ENCODE measurements at regions not wholly inside any gene's neighbourhood (a gene's known extent, or its start where the extent isn't known, plus 50 kb on each side); places are given as distances from the start of the nearest gene placed in this dataset.

DNA sequence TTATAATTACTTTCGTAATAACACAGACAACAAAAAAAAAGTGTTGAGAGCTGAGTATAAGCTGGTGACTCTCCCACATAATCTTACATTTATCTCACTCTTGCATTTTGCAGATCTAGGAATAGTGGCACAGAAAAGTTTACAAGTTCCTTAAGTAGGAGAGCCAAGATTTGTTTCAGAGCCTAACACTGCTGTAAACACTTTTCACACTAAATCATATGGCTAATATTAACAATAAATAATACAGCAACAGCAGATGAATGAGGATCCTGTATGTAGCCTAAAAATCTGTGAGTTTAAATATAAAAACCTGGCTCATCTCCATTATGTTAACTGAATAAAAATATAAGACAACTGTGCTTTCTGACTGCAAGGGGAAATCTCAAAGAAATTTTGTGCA is 846.5 kb upstream of the ADAMTS5 start:
- no peak overlapping the region for H3K27ac ChIP-seq
- WGBS, 2 donors: 73 to 83% methylated on average over 1 of the region's 1 CpG

DNA sequence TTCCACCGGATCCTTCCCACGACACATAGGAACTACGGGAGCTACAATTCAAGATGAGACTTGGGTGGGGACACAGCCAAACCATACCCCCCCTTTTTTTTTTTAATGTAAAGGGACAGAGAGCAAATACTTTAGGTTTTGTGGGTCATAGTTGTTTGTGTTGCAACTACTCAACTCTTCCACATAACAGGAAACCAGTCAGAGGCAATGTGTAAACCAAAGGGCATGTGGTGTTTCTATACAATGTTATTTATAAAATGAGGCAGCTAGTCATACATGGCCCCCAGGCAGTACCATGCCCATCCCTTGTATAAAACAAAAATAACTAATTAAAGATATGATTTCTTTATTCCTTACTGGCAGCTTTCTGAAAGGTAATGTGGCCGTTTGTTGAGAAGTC is 845.4 kb upstream of the ADAMTS5 start:
- intact Hi-C loops (cut with DNase I): no loop called here
- H3K4me3 ChIP-seq: no peak overlapping the region
- WGBS, 2 donors: 81 to 83% methylated on average over 4 of the region's 4 CpGs
- no peak overlapping the region for H3K27ac ChIP-seq
- ATAC-seq (no peak), DNase-seq (no peak)
- H3K36me3 ChIP-seq (replicated peaks in 1 of 2; ENCODE audit: insufficient read depth in 1 of 2, low read depth in 2 of 2): no peaks in the 10 kb centered on the region
- H3K4me1 ChIP-seq: no peaks in the 10 kb centered on the region
- H3K9me3 ChIP-seq: no peaks in the 10 kb centered on the region
- TF ChIP-seq POLR2A (IDR thresholded peaks at IDR 0.05): no peak
- no peak for TF ChIP-seq CTCF (IDR thresholded peaks at IDR 0.05)
- no peaks in the 10 kb centered on the region for H3K27me3 ChIP-seq

More for the DNA sequence above, 846.5 kb upstream of the ADAMTS5 start:
- no peaks in the 10 kb centered on the region for H3K27me3 ChIP-seq
- H3K36me3 ChIP-seq (replicated peaks in 1 of 2; ENCODE audit: insufficient read depth in 1 of 2, low read depth in 2 of 2): no peaks in the 10 kb centered on the region
- ATAC-seq (no peak), DNase-seq (no peak)
- intact Hi-C loops (cut with DNase I): no loop called here
- no peak for TF ChIP-seq CTCF (IDR thresholded peaks at IDR 0.05)
- TF ChIP-seq POLR2A (IDR thresholded peaks at IDR 0.05): no peak
- H3K4me3 ChIP-seq: no peak overlapping the region
- no peaks in the 10 kb centered on the region for H3K4me1 ChIP-seq
- H3K9me3 ChIP-seq: no peaks in the 10 kb centered on the region

DNA sequence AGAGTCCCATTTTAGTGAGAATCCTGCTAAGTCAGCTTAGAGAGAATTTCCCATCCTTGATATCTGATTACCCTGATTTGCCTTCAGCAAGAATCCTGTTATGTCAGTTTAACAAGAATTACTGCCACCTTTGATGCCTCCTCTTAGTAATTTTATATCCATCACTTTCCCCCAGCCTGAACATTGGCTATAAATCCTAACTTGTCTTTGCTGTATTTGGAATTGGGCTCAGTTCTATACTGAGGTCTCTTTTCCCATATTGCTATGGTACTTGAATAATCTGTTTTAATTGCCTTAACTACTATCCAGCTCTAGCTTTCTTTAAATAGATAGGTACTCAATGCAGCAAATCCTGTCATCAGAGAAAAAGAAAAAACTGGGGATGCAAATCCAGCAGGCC is 842.0 kb upstream of the ADAMTS5 start:
- Histone ChIP-seq H3K4me3 (no peak overlapping the region), H3K27ac (no peak overlapping the region), H3K9me3 (no peaks in the 10 kb centered on the region), H3K4me1 (no peaks in the 10 kb centered on the region), H3K36me3 (replicated peaks in 1 of 2; ENCODE audit: insufficient read depth in 1 of 2, low read depth in 2 of 2) (no peaks in the 10 kb centered on the region), H3K27me3 (no peaks in the 10 kb centered on the region)
- intact Hi-C loops (cut with DNase I): no loop called here
- no peak for DNase-seq
- TF ChIP-seq POLR2A (IDR thresholded peaks at IDR 0.05) (no peak), CTCF (IDR thresholded peaks at IDR 0.05) (no peak)
- ATAC-seq: no peak

- ATAC-seq (no peak), DNase-seq (no peak)
- WGBS, 2 donors: 85% methylated on average over 4 of the region's 4 CpGs
- intact Hi-C loops (cut with DNase I): no loop called here
- H3K4me3 ChIP-seq: no peak overlapping the region
- no peaks in the 10 kb centered on the region for H3K36me3 ChIP-seq (replicated peaks in 1 of 2; ENCODE audit: insufficient read depth in 1 of 2, low read depth in 2 of 2)
- H3K9me3 ChIP-seq: no peaks in the 10 kb centered on the region
- H3K27ac ChIP-seq: no peak overlapping the region
- no peaks in the 10 kb centered on the region for H3K4me1 ChIP-seq
- no peaks in the 10 kb centered on the region for H3K27me3 ChIP-seq
- TF ChIP-seq POLR2A (IDR thresholded peaks at IDR 0.05) (no peak), CTCF (IDR thresholded peaks at IDR 0.05) (no peak)
Observed at GRCh38 chr21:27807596-27807995, 840.7 kb upstream of the ADAMTS5 start.

- H3K4me3 ChIP-seq: no peak overlapping the region
- intact Hi-C loops (cut with DNase I): no loop called here
- no peaks in the 10 kb centered on the region for H3K9me3 ChIP-seq
- ATAC-seq: no peak
- H3K4me1 ChIP-seq: no peaks in the 10 kb centered on the region
- H3K36me3 ChIP-seq (replicated peaks in 1 of 2; ENCODE audit: insufficient read depth in 1 of 2, low read depth in 2 of 2): no peaks in the 10 kb centered on the region
- H3K27me3 ChIP-seq: no peaks in the 10 kb centered on the region
- no peak for TF ChIP-seq POLR2A (IDR thresholded peaks at IDR 0.05)
- no peak for TF ChIP-seq CTCF (IDR thresholded peaks at IDR 0.05)
- 60 to 67% methylated on average over 5 of the region's 5 CpGs for WGBS, 2 donors
- H3K27ac ChIP-seq: no peak overlapping the region
- DNase-seq: no peak
Observed at GRCh38 chr21:27806281-27806680, 839.4 kb upstream of the ADAMTS5 start.
